PC-3 (cell line): ENCODE measurements at regions not wholly inside any gene's neighbourhood (a gene's known extent, or its start where the extent isn't known, plus 50 kb on each side); places are given as distances from the start of the nearest gene placed in this dataset.

Source experiments
- CTCF ChIP-seq: fragments of 300-600 bp; sonication (generic); conservative IDR thresholded peaks from 2 replicates; pipeline ENCODE4 v1.5.1; 2017; ENCODE audit warnings: antibody characterized with exemption, low read depth, mild to moderate bottlenecking, low read length
- EZH2 ChIP-seq: fragments of 300-600 bp; sonication (generic); IDR thresholded peaks from one replicate; pipeline ENCODE4 v1.6.1; 2017; ENCODE audit warnings: antibody characterized with exemption, mild to moderate bottlenecking, low read length; ENCODE audit not compliant: unreplicated experiment
- EZH2phosphoT487 ChIP-seq: fragments of 300-600 bp; sonication (generic); IDR thresholded peaks from 2 replicates; pipeline ENCODE4 v1.6.1; 2018; ENCODE audit warnings: mild to moderate bottlenecking, antibody characterized with exemption, low read length, borderline replicate concordance

DNA sequence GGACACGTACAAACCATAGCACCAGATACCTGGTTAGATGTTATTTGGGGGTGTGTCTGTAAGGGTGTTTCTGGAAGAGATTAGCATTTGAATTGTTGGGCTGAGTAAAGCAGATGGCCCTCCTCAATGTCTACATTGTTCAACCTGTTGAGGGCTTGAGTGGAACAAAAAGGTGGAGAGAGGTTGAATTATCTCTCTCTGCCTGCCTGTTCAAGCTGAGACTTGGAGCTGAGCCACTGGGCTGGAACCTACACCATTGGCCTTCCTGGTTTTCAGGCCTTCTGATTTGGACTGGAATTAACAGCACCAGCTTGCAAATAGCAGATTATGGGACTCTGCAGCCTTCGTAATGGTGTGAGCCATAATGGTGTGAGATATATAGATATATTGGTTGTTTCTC, 71.3 kb upstream of the CORO2B start:
- TF ChIP-seq CTCF (no peak), EZH2phosphoT487 (no peak), EZH2 (no peak)
